CD4-positive, alpha-beta T cell treated with Interferon gamma for 1 hour (primary cell): ENCODE measurements at regions not wholly inside any gene's neighbourhood (a gene's known extent, or its start where the extent isn't known, plus 50 kb on each side); places are given as distances from the start of the nearest gene placed in this dataset.

Experiments
- DNase-seq: peaks from one replicate; pipeline ENCODE4 v3.0.0-alpha.2; 2020

- DNase-seq = no peak
Observed at GRCh38 chr18:43482600-43482999, 205.3 kb upstream of the SYT4 start.

GRCh38 chr18:43484710-43485109 is 207.4 kb upstream of the SYT4 start:
- no peak for DNase-seq

DNA sequence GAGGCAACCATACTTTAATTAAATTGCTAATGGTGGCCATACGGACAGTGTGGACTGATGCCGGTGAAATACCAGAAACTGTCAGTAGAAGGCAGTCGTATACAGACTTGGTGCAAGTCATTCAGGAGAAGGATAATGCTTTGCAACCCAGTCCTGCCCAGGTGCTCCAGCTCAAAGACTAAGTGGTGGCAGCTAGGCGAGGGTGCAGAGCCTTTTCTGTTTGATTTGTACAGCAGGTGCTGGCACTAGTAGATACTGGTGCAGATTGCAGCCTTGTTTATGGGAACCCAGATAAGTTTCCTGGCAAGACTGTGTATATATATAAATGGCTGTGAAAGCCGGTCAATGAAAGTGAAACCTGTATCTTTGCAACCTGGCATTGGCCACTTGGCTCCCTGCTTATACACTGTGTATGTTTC is 208.3 kb upstream of the SYT4 start:
- no peak for DNase-seq

DNA sequence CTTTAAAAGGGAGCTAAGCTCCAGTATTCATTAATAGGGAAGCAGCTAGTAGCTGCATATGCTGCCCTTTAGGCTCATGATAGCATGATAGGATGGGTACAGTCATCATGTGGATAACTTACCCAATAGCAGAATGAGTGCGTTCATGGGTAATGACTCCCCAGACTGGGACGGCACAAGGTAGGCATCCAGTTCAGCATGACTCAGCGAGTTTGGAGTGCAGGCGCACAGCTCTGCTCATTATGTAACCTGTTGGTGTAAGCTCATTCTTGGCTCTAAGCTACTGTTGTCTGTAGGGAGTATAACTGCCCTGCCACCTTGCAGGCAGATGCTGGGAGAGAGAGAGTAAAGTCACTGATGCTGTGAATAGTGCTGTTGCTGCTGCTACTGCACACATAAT is 209.2 kb upstream of the SYT4 start:
- DNase-seq = no peak

DNA sequence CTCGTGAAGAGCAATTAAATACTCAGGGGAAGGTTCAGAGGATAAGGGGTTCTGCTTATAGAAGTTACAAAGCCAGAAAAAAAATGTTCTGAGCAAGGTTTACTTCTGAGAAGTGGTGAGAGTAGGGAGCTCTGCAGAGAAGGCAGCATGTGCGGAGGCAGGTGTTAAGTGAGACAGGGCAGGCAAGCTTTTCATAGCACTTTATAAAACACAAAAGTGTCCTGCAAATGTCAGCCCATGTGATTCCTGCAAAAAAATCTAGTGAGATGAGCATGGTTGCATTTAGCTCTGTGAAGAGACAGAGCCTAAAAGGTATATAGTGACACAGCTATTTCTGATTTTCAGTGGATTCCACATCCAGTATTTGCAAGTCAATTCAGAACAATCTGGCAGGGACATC is 223.8 kb upstream of the SYT4 start:
- no peak for DNase-seq

DNA sequence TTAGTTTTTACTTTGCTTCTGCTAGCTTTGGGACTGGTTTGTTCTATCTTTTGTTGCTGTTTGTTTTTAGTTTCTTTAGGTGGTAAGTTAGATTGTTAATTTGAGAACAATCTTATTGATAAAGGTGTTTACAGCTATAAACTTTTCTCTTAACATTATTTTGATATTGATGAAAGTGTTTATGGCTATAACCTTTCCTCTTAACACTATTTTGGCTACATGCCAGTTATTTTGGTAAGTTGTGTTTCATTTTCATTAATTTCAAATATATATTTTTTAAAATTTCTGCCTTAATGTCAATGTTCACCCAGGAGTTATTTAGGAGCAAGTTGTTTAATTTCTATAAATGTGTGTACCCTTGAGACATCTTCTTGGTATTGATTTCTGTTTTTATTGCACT is 229.6 kb upstream of the SYT4 start:
- DNase-seq = no peak

- DNase-seq = no peak
Observed at GRCh38 chr18:43507842-43508481, 230.7 kb upstream of the SYT4 start.

- no peak for DNase-seq
Observed at GRCh38 chr18:43514747-43515146, 237.5 kb upstream of the SYT4 start.

DNA sequence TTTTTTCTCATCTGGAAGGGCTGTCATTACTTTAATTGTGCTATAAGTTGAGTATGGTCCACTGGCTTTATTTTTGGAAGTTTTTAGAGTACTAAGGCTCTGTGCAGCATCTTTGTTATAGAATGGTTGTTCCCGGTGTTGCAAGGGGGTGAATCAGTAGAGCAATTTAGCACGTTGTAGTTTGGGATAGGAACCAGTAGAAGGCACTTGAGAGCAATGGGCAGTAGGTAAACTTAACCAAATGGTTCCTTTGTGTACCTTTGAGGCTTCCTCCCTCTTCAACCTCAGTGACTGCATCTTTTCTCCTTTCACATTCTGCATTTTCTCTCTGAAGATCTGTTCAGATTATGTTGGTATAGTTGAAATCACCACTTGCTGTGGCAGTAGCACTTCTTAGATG is 238.2 kb upstream of the SYT4 start:
- DNase-seq = no peak

DNA sequence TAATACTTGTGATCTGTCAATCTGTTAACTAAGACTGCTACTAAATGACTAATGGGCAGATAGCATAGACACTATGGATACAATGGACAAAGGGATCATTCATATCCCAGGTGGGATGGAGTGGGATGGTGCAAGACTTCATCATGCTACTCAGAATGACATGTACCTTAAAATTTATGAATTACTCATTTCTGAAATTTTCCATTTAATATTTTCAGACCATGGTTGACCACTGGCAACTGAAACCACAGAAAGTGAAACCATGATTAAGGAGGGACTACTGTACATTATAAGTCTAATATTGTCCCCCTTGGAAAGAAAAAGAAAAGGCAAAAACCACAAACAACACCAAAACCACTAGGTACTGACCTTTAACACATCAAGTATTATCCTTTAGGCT is 247.0 kb upstream of the SYT4 start:
- DNase-seq = no peak

- no peak for DNase-seq
Observed at GRCh38 chr18:43525169-43525568, 247.9 kb upstream of the SYT4 start.

DNA sequence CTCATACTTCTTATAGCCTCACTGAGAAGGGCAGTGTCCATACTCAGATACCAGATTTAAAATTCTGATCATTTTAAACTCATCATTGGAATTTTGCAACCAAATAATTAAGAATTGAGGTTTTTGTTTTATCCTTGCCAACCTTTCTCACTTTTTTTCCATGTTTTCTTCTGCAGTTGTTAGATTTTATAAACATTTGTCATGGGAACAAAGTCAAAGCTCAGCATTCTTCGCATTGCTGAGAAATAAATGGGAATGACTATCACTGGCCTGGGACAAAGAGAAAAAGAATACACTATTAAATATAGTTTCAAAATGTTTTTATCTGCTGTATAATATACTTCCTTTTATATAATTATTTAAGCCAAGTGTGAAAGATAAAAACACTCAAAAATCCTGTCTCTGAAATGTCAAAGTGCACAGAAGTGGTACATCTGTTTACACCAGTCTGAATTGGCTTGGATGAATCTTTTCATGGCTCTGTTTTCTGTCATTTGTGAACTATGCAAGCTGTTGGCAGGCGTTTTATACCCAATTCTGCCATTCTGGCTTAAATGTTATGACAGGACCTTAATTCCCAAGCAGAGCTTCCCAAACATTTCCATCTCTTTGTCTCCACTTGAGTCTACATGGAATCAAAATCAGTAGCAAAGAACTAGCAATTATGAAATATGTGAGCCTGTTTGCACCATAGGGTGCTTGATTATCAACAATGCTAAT is 249.3 kb upstream of the SYT4 start:
- DNase-seq = no peak

DNA sequence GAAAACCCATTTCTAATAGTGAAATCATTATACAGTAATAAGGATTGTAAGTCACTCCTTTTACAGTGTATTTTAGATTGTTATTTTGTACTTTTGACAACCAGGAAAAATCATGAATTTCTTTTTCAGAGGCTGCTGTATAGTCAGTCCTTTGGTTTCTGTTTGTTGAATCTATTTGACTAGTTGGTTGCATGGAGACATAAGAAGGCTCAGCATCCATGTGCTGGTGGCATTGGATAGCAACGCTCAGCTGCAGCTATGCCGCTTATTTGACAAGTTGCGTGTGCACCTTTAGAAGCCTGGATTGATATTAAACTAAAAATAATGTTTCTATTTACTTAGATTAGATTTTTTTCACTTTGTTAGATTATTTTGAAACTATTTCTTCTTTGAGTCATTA is 254.1 kb upstream of the SYT4 start:
- DNase-seq = no peak

DNA sequence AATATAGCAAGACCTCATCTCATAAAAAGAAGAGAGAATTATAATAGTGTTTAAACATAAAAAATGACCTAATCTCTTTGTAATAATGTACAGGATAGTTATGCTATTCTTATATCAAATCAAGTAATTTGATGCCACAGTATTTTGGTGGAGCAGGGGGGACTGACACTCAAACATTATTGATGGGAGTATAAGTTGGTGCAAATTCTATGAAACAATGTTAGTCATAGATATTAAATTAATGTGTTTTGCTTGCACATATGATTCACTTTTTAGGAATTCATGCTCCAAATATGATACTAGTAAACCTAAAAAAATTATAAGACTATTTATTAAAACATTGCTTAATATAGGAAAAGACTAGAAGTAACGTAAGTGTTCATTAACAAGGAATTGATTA is 256.1 kb upstream of the SYT4 start:
- no peak for DNase-seq

DNA sequence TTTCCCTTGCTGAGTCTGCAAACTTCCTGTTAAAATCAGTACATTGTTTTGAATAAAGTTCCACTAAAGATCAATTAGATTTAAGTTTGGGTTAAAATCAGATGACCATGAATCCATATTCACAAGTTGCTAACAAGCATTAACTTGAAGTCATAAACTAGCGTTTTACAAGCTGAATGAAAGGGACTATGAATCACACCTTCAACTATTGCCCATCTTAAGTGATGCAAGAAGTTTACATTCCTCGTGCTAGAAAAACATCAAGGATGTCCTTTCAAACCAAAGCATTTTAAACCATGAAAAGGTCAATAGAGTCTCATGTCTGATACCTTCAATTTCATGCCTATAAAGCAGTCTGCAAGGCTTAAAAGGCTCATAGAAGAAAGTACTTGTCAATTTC is 257.2 kb upstream of the SYT4 start:
- DNase-seq = no peak

DNA sequence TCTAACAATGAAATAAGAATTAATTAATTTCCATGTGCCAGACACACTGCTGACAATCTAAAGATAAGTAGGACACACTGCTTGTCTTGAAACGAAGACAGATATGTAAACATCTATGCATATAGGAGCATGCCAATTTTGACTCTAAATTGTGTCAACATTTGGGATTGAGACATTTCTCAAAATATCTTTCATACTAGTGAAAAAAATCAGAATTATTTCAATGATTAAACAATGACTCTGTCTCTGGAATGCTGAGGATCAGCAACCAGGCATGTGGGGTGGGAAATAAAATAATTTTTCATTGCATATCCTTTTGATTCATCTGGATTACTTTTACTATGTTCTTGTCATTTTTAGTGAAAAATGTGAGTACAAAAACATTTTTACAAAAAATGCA is 262.6 kb upstream of the SYT4 start:
- no peak for DNase-seq

- no peak for DNase-seq
Observed at GRCh38 chr18:43542016-43542415, 264.7 kb upstream of the SYT4 start.

DNA sequence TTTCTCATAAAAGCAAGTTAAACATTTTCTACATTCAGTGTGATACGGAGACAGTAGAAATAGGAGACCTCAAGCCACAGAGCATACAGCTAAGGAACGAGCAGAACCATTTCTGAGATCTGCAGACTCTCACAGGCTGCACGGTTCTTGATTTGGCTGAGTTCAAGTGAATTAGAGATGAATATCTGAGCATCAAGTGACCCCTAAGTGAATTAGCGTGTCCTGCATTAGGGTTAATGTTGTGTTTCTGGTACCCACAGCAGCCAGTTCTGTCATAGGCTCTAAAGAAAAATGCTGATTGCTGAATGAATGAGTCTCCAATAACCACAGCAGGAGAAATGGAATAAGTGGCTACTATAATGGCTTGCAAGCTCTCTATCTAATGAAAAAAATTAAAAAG is 265.9 kb upstream of the SYT4 start:
- DNase-seq = no peak

DNA sequence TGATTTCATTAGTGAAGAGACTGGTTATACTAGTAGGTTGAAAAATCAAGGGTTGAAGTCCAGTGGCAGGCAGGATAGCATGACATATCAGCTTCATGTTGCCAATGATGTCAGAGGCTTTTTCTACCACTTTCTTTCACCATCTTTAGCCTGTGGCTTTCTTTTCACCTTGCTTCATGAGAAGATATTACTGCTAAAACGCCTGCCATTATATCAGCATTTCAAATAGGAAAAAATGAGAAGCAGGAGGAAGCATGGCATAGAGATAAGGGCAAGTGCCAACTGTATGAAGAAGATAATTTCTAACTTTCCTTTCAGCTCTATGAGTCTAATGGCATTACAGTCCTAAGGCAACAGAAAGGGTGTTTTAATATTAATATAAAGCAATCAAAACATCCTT is 270.2 kb upstream of the SYT4 start:
- DNase-seq = no peak

- DNase-seq = no peak
Observed at GRCh38 chr18:43559507-43559906, 282.2 kb upstream of the SYT4 start.

DNA sequence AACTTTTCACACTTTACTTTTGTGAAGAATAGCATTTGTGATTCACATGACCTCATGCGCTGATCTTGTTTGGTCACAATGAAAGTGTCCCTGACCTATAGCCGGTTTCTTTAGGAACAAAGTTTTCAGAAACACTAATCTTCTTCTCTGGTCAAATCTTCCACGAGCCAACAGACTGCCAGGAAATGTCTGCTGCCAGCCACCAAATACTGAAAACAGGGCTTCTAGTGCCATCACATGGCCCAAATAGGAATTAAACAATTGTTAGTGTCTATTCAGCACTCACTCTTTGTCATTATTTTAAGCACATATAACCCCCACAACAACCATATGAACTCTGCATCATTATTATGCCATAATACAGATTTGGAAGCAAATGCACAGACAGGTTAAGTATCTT is 286.5 kb upstream of the SYT4 start:
- DNase-seq = no peak

DNA sequence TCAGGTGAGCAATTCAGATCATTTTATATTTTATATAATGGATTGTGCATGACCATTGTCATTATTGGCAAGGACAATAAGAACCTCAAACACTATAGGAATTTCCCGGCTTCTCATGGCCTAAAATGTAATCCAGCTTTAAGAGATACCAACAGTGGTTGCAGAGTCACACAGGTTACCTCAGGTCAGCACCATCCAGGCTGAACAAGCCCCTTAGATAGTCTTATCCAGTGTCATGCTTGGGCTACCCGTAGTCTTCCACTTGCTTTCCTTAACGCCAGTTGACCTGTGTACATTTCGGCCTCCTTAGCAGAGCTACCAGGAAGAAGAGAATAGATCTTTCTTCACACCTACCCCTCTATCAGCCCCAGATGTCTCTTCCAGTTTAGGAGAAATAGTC is 293.3 kb upstream of the SYT4 start:
- DNase-seq = no peak

DNA sequence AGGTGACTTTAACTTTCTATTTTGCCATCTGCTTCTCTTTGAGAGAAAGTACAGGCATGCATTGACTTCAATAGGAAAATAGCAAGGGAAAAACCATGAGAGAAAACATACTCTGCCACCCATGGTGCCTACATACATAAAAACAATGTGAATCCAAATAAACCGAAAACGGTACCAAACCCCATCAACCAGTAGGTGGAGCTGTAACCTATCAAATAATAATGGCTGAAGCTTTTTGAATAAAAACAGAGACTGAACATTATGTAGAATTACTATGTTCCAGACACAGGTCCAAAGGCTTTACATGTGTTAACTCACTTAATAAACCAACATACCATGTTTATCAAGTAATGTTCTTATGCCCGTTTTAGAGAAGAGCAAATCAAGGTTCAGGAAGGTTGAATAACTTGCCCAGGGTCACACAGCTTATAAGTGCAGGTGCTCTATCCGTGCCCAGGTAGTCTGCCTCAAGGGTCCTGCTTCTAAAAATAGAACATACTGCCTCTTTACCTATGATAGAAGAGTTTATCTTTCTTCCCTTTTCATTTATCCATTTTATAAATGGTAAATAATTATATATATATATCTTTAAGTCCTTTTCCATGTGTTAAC is 293.9 kb upstream of the SYT4 start:
- no peak for DNase-seq

DNA sequence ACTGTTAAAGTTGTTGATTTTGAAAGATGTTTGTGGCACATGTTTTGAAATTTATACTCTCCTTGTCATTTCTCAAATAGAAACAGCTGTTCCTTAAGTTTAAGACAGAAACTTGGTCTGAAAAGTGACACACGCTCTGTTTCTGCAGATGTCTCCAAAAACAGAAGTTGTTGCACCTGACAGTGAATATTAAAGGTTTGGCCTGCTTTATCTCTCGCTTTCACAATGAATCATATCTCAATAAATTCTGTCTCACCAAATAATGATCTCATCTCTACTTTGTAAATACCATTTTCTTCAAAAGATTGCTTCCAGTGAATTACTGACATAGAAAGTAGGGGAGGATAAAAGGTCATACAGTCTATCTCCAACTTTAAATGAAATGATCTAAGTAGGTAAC is 294.9 kb upstream of the SYT4 start:
- no peak for DNase-seq

- no peak for DNase-seq
Observed at GRCh38 chr18:43574974-43575373, 297.7 kb upstream of the SYT4 start.
